ENCODE measurements at regions not wholly inside any gene's neighbourhood (a gene's known extent, or its start where the extent isn't known, plus 50 kb on each side); places are given as distances from the start of the nearest gene placed in this dataset.

GRCh38 chr10:31129271-31129670 is 97.6 kb upstream of the ZNF438 start:
- dilution Hi-C loops (cut with MboI; ENCODE audit: extremely low pct_ligation_motif_present, low sequenced_read_pairs) = no loop called here
- Histone ChIP-seq H3K4me3 (replicated peaks in 1 of 3; ENCODE audit: insufficient read depth in 1 of 3, low read depth in 1 of 3, low read length in 3 of 3) (no peak overlapping the region), H3K9me3 (replicated peaks; ENCODE audit: control insufficient read depth, insufficient read depth, low read length) (no peaks in the 10 kb centered on the region), H3K4me2 (ENCODE audit: insufficient read depth, low read length) (no peak overlapping the region), H3K4me1 (ENCODE audit: control insufficient read depth, extremely low read depth, insufficient read depth, low read length) (peaks cover 10% of the 10 kb centered on the region), H4K20me1 (replicated peaks; ENCODE audit: control insufficient read depth, extremely low read depth, insufficient read depth, low read length) (no peaks in the 10 kb centered on the region), H3K79me2 (ENCODE audit: control insufficient read depth, insufficient read depth, low read length) (no peaks in the 10 kb centered on the region), H2AFZ (ENCODE audit: low read depth, low read length) (no peak overlapping the region), H3K27ac (ENCODE audit: insufficient read depth, low read depth, low read length) (no peak overlapping the region), H3K36me3 (ENCODE audit: control insufficient read depth in 2 of 2, extremely low read depth in 1 of 2, insufficient read depth in 2 of 2, low read length in 2 of 2) (no peaks in the 10 kb centered on the region), H3K9me1 (replicated peaks; ENCODE audit: control insufficient read depth, extremely low read depth, insufficient read depth, low read length) (no peaks in the 10 kb centered on the region), H3K9ac (replicated peaks; ENCODE audit: extremely low read depth, insufficient read depth, low read length) (no peak overlapping the region), H3K27me3 (ENCODE audit: control insufficient read depth in 2 of 2, insufficient read depth in 2 of 2, low read length in 2 of 2) (no peaks in the 10 kb centered on the region)
- ChIA-PET POLR2A (interaction anchor here (0.7 kb wide), 1 partner anchor 231 kb away, joined by 3 read pairs; no protein-coding TSS in a partner anchor), CTCF (no interaction called here)
- intact Hi-C loops (cut with micrococcal nuclease) = no loop called here
- FAIRE-seq (peak; percentile 68), DNase-seq (ENCODE audit: low read depth, low spot score) (peak; percentile 33)
- no TSS peak for BruUV-seq (replicated peaks)
- TF ChIP-seq GATA2 (IDR thresholded peaks at IDR 0.05; ENCODE audit: insufficient read depth, insufficient read length, low read depth, low read length) (no peak), FOS (IDR thresholded peaks at IDR 0.05; ENCODE audit: borderline replicate concordance, insufficient read depth, low read length) (no peak), JUN (IDR thresholded peaks at IDR 0.05; ENCODE audit: borderline replicate concordance, insufficient read depth, insufficient read length, low read depth) (no peak), POLR2AphosphoS5 (IDR thresholded peaks at IDR 0.05; ENCODE audit: insufficient read depth, low read depth, low read length) (no peak), EZH2 (IDR thresholded peaks at IDR 0.05; ENCODE audit: borderline replicate concordance, low read depth, low read length, severe bottlenecking) (no peak), MYC (IDR thresholded peaks at IDR 0.05; ENCODE audit: low read depth, low read length) (no peak), CTCF (IDR thresholded peaks at IDR 0.05; ENCODE audit: extremely low read depth in 1 of 2, insufficient read depth in 1 of 2, low read depth in 1 of 2, low read length in 2 of 2) (no peak), POLR2A (IDR thresholded peaks at IDR 0.05; ENCODE audit: low read depth, low read length) (no peak)
- TF ChIP-seq, protein P1, sequence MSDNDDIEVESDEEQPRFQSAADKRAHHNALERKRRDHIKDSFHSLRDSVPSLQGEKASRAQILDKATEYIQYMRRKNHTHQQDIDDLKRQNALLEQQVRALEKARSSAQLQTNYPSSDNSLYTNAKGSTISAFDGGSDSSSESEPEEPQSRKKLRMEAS (IDR thresholded peaks at IDR 0.05; ENCODE audit: insufficient read depth, insufficient read length) = no peak
